ENCODE measurements at regions not wholly inside any gene's neighbourhood (a gene's known extent, or its start where the extent isn't known, plus 50 kb on each side); places are given as distances from the start of the nearest gene placed in this dataset.
A peak's percentile ranks its signal among the peaks of the same experiment; 100 is the strongest.

GRCh38 chr6:150673720-150674346 is 74.1 kb downstream of the PLEKHG1 start:
- no peaks in the 10 kb centered on the region for H3K27me3 ChIP-seq (ENCODE audit: control insufficient read depth, insufficient read depth, low read length)
- TF ChIP-seq CTCF (IDR thresholded peaks at IDR 0.05; ENCODE audit: insufficient read depth, low read length, severe bottlenecking) = no peak
- H3K36me3 ChIP-seq (ENCODE audit: control insufficient read depth, insufficient read depth, low read length) = no peaks in the 10 kb centered on the region
- DNase-seq (ENCODE audit: low read depth) = no peak
- H3K4me3 ChIP-seq (ENCODE audit: low read depth, low read length) = no peak overlapping the region
- no peak for FAIRE-seq

- H3K27me3 ChIP-seq (ENCODE audit: control insufficient read depth, insufficient read depth, low read length) = no peaks in the 10 kb centered on the region
- no peak for FAIRE-seq
These were observed 76.7 kb downstream of the PLEKHG1 start for GRCh38 chr6:150676344-150676743.

DNA sequence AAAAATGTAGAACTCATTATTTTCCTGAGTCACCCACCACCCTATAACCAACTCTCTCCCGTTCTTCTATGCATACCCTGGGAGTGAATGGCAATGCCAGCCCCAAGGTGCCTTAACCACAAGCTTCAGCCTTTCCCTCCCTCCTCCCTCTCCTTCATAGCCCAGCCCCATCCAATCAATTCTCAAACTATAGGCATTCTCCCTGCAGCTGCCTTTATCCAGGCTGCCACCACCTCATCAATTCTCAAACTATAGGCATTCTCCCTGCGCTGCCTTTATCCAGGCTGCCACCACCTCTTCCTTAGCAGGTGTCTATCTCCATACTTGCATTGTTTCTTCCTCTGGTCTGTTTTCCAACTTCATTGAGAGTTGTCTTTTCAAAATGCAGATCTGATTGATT is 77.1 kb downstream of the PLEKHG1 start:
- DNase-seq (ENCODE audit: low read depth) (no peak), FAIRE-seq (no peak)
- no peaks in the 10 kb centered on the region for H3K36me3 ChIP-seq (ENCODE audit: control insufficient read depth, insufficient read depth, low read length)
- no peak overlapping the region for H3K4me3 ChIP-seq (ENCODE audit: low read depth, low read length)
- no peak for TF ChIP-seq CTCF (IDR thresholded peaks at IDR 0.05; ENCODE audit: insufficient read depth, low read length, severe bottlenecking)
- no peaks in the 10 kb centered on the region for H3K27me3 ChIP-seq (ENCODE audit: control insufficient read depth, insufficient read depth, low read length)

More at GRCh38 chr6:150676344-150676743, 76.7 kb downstream of the PLEKHG1 start:
- no peak for TF ChIP-seq CTCF (IDR thresholded peaks at IDR 0.05; ENCODE audit: insufficient read depth, low read length, severe bottlenecking)
- no peak for DNase-seq (ENCODE audit: low read depth)
- Histone ChIP-seq H3K36me3 (ENCODE audit: control insufficient read depth, insufficient read depth, low read length) (no peaks in the 10 kb centered on the region), H3K4me3 (ENCODE audit: low read depth, low read length) (no peak overlapping the region)

DNA sequence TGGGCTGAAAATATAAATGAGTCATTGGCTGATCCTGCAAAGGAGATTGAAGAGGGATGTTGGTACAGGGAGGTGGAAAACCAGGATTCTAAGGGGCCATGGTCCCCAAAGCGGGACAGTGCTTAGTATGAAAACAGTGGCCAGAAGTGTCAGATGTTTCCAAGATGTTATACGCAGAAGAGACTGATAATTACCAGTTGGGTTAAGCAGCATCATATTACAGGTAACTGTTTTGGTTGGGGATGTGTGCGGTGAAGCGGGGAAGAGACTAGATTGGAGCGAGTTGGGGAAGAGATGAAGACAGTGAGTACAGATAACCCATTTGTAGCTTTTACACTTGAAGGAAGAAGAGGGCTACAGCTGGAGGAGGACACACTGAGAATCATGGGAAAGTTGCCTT is 80.8 kb downstream of the PLEKHG1 start:
- Histone ChIP-seq H3K36me3 (ENCODE audit: control insufficient read depth, insufficient read depth, low read length) (no peaks in the 10 kb centered on the region), H3K27me3 (ENCODE audit: control insufficient read depth, insufficient read depth, low read length) (no peaks in the 10 kb centered on the region), H3K4me3 (ENCODE audit: low read depth, low read length) (no peak overlapping the region)
- DNase-seq (ENCODE audit: low read depth) (no peak), FAIRE-seq (no peak)
- no peak for TF ChIP-seq CTCF (IDR thresholded peaks at IDR 0.05; ENCODE audit: insufficient read depth, low read length, severe bottlenecking)

- H3K36me3 ChIP-seq (ENCODE audit: control insufficient read depth, insufficient read depth, low read length) = no peaks in the 10 kb centered on the region
- no peak for TF ChIP-seq CTCF (IDR thresholded peaks at IDR 0.05; ENCODE audit: insufficient read depth, low read length, severe bottlenecking)
- DNase-seq (ENCODE audit: low read depth) = peak; percentile 75
- H3K27me3 ChIP-seq (ENCODE audit: control insufficient read depth, insufficient read depth, low read length) = no peaks in the 10 kb centered on the region
- no peak overlapping the region for H3K4me3 ChIP-seq (ENCODE audit: low read depth, low read length)
- FAIRE-seq = peak; percentile 66
These were observed 82.1 kb downstream of the PLEKHG1 start for GRCh38 chr6:150681578-150682395.
